AG04450 (cell line): ENCODE measurements at regions not wholly inside any gene's neighbourhood (a gene's known extent, or its start where the extent isn't known, plus 50 kb on each side); places are given as distances from the start of the nearest gene placed in this dataset.

Experiments used
- CTCF ChIA-PET: fragments of 300-600, 350-600 bp; formaldehyde crosslinking; extraction: SDS; loops from one replicate; lab custom pipeline; 2022; ENCODE audit warnings: antibody characterized with exemption, inconsistent platforms; lab: Charles Lee
- POLR2A ChIA-PET: fragments of 350-600 bp; formaldehyde crosslinking; extraction: SDS; loops from one replicate; lab custom pipeline; 2021; ENCODE audit warnings: antibody characterized with exemption, inconsistent platforms; lab: Yijun Ruan, JAX
- DNase-seq: peaks from one replicate; pipeline ENCODE4 v3.0.0-alpha.2; 2011; ENCODE audit warnings: low read depth, low spot score
- H3K27ac ChIP-seq: one replicate; pipeline ENCODE4 v1.5.1; 2012; ENCODE audit warnings: low read depth, low read length, control low read depth
- H3K27me3 ChIP-seq: one replicate; pipeline ENCODE4 v1.6.0; 2012; ENCODE audit warnings: low read length; ENCODE audit not compliant: control insufficient read depth, insufficient read depth
- H3K4me3 ChIP-seq: 2 replicates; pipeline ENCODE4 v1.5.1; 2011; ENCODE audit warnings: mild to moderate bottlenecking, low read depth, low read length, control low read depth
- H3K9me3 ChIP-seq: 2 replicates; pipeline ENCODE4 v1.5.1; 2012; ENCODE audit warnings: low read length; ENCODE audit not compliant: control insufficient read depth, insufficient read depth
- TF ChIP-seq, protein P1 (sequence below): IDR thresholded peaks from 2 replicates; pipeline ENCODE4 v1.5.1; 2011; ENCODE audit warnings: low read depth, low read length, control low read depth, inconsistent platforms

DNA sequence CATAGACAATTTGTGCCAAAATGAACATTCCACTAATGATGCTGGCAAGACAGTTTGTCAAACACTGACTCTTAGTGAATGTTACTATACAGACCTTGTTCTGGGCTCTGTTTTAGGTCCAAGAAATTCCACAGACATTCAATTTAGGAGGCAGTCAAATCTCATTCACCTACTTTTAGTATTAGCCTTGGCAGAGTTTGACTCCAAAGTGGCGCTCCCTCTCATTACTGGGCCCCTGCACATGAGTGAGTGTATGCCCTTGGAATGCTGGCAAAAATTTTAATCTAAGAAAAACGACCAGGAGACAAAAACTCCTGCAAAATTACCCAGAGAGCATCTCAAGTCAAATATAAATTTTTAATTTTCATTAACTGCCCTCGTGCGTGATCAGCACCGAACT is 94.9 kb upstream of the SLC27A6 start:
- Histone ChIP-seq H3K4me3 (no peak overlapping the region), H3K9me3 (no peaks in the 10 kb centered on the region), H3K27ac (no peak overlapping the region), H3K27me3 (no peaks in the 10 kb centered on the region)
- TF ChIP-seq, protein P1, sequence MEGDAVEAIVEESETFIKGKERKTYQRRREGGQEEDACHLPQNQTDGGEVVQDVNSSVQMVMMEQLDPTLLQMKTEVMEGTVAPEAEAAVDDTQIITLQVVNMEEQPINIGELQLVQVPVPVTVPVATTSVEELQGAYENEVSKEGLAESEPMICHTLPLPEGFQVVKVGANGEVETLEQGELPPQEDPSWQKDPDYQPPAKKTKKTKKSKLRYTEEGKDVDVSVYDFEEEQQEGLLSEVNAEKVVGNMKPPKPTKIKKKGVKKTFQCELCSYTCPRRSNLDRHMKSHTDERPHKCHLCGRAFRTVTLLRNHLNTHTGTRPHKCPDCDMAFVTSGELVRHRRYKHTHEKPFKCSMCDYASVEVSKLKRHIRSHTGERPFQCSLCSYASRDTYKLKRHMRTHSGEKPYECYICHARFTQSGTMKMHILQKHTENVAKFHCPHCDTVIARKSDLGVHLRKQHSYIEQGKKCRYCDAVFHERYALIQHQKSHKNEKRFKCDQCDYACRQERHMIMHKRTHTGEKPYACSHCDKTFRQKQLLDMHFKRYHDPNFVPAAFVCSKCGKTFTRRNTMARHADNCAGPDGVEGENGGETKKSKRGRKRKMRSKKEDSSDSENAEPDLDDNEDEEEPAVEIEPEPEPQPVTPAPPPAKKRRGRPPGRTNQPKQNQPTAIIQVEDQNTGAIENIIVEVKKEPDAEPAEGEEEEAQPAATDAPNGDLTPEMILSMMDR: no peak
- ChIA-PET POLR2A (no interaction called here), CTCF (no interaction called here)
- no peak for DNase-seq

DNA sequence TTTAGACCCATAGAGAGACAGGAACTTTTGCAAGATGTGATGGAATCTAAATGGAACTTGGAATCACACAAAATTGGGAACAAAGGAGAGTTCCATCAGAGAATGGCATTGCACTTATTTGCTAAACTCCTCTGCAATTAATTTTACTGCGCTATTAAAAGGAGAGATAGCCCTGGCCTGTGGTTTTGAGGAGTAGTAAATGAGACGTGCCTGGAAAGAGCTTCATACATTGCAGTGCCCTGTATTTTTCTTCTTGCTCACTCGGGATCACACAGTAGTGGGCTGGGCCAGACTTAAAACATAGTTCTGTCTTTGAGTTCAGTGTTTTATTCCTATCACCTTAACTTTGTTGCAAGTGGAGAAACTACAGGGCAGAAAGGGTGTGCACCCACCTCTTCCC is 94.4 kb upstream of the SLC27A6 start:
- Histone ChIP-seq H3K27me3 (no peaks in the 10 kb centered on the region), H3K4me3 (no peak overlapping the region), H3K9me3 (no peaks in the 10 kb centered on the region), H3K27ac (no peak overlapping the region)
- TF ChIP-seq, protein P1: no peak
- CTCF ChIA-PET: no interaction called here
- POLR2A ChIA-PET: no interaction called here
- DNase-seq: no peak

DNA sequence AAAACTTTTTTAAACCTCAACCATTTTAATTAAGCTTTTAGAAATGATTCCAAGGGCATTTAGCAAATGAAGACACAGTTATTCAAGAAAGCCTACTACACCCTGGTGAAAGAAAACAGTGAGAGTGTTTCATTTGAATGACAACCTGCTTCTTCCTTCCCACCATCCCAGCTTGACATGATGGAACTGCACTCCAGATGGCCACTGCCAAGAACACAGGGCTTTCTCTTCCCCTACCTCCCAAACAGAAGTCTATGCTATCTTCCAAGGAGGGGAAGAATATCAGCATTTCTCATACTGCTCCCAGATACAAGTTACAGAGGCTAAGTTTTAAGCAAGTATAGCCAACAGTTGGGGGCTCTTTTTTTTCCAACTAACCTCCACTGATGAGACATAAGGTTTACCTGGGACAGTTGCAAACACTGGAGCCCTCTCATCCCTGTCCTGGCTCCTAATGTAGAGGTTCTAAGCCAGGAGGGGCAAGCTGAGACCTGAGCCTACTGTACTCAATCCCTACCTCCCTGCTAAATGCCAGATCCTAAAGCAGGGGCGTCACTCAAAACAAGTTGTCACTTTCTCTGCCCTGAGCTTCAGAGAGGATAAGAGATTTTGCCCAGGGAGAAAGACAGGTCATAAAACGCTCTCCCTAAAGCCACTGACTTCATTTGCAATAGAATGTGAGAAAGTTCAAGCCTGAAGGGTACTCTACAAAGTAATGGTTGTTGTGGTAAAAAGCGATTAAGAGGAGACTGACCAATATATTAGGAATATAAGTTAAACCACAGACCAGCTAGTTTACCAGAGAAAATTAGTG is 88.5 kb upstream of the SLC27A6 start:
- no peak overlapping the region for H3K4me3 ChIP-seq
- CTCF ChIA-PET: no interaction called here

DNA sequence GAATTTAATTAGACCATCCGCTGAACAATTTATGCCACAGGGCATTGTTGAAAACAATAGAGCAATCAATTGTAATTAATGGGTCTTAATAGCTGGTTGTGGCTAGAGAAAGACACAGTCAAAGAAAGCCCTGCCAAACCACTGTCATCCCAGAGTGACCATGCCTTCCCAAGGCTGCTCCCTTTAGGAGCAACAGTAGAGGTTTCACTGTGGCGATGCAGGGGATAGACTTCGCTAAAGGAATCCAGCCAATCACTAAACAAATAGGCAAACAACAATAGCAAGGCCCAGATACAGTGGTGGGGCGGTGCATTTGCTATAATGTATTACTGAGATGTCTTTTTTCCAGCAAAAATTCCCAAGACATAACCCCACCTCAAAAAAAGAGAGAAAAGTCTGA is 87.8 kb upstream of the SLC27A6 start:
- Histone ChIP-seq H3K9me3 (no peaks in the 10 kb centered on the region), H3K27me3 (no peaks in the 10 kb centered on the region), H3K4me3 (no peak overlapping the region), H3K27ac (no peak overlapping the region)
- TF ChIP-seq, protein P1: no peak
- DNase-seq: no peak
- ChIA-PET CTCF (no interaction called here), POLR2A (no interaction called here)

More for the DNA sequence above, 88.5 kb upstream of the SLC27A6 start:
- Histone ChIP-seq H3K27ac (no peak overlapping the region), H3K27me3 (no peaks in the 10 kb centered on the region), H3K9me3 (no peaks in the 10 kb centered on the region)
- no peak for DNase-seq
- POLR2A ChIA-PET: no interaction called here
- TF ChIP-seq, protein P1: no peak

DNA sequence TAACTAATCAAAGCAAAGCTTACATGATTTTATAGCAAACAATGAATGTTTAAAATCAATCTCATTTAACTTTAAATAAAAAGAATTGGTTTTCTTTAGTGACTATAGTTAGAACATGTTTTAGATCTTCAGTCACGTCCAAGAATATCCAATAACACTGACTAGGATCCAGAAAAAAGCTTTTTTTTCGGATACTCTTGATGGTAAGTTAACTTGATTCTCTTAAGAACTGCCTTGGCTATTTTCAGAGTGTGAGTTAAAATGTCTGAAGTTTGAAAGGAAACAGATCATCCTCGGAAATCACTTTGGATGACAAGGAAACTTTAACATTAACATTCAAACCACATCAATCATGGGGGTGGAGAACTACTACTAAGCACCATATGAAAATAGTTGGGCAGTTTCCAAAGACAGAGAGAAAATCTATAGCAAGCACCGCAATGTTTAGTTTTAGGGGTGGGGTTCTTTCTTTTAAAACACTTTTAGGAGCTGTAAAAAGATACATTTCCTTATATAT is 83.7 kb upstream of the SLC27A6 start:
- Histone ChIP-seq H3K4me3 (no peak overlapping the region), H3K27me3 (no peaks in the 10 kb centered on the region), H3K9me3 (no peaks in the 10 kb centered on the region), H3K27ac (no peak overlapping the region)
- POLR2A ChIA-PET: no interaction called here
- DNase-seq: no peak
- CTCF ChIA-PET: interaction anchor here (1.5 kb wide), 1 partner anchor 24 kb away, joined by 3 read pairs; no protein-coding TSS in a partner anchor
- TF ChIP-seq, protein P1: no peak
